HepG2 (cell line): ENCODE measurements at regions not wholly inside any gene's neighbourhood (a gene's known extent, or its start where the extent isn't known, plus 50 kb on each side); places are given as distances from the start of the nearest gene placed in this dataset.

ENCODE experiments used
- CTCF ChIP-seq: sonication (generic); formaldehyde crosslinking; IDR thresholded peaks from 2 replicates; pipeline ENCODE4 v1.5.0; 2020; ENCODE audit warnings: mild to moderate bottlenecking, missing genetic modification reagents, moderate library complexity
- DNMT3B ChIP-seq: conservative IDR thresholded peaks from 2 replicates; pipeline ENCODE4 v1.6.1; 2016; ENCODE audit warnings: missing biosample characterization, control low read depth
- MAZ ChIP-seq, 2 experiments: sonication (generic) in 1 of 2; formaldehyde crosslinking in 1 of 2; IDR thresholded peaks; 2 replicates each; pipeline versions ENCODE4 v1.5.0 to v1.6.1; 2012 to 2020; ENCODE audit warnings: low read depth in 2 of 2, mild to moderate bottlenecking in 2 of 2, borderline replicate concordance in 1 of 2, improper control_type of control experiment in 1 of 2, low read length in 1 of 2, missing genetic modification reagents in 1 of 2, moderate library complexity in 1 of 2
- ZNF17 ChIP-seq: sonication (generic); formaldehyde crosslinking; IDR thresholded peaks from 2 replicates; pipeline ENCODE4 v1.5.0; 2020; ENCODE audit warnings: mild to moderate bottlenecking, missing genetic modification reagents
- ZNF749 ChIP-seq: sonication (generic); formaldehyde crosslinking; IDR thresholded peaks from 2 replicates; pipeline ENCODE4 v1.8.0; 2022; ENCODE audit warnings: mild to moderate bottlenecking, missing genetic modification reagents, moderate library complexity, borderline replicate concordance
- TF ChIP-seq, protein P1 (sequence below), 2 experiments: fragments of 450-650 bp in 1 of 2; sonication (generic) in 1 of 2; formaldehyde crosslinking in 1 of 2; IDR thresholded peaks; 2 replicates each; pipeline versions ENCODE4 v1.6.1 to v1.8.0; 2016 to 2022; ENCODE audit warnings: antibody characterized with exemption in 1 of 2, mild to moderate bottlenecking in 1 of 2, missing genetic modification reagents in 1 of 2

DNA sequence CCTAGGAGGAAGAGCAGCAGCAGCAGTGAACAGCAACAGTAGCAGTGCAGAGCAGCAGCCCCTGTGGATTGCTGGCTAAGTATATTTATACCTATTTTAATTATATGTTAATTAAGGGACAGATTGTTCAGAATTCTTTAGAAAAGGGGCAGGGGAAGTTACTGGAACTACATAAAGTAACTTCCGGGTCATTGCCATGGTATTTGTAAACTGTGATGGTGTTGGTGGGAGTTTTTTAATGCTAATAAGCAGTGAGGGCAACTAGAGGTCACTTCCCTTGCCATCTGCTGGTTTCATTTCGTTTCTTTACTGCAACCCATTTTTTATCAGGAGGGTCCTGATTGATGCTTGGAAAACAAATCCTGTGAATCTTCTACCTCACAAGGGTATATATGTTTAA lies 229.8 kb upstream of the PODXL start:
- no peak for TF ChIP-seq DNMT3B (CRISPR knock-in tag)
- TF ChIP-seq MAZ (IDR thresholded peaks at IDR 0.05; ENCODE audit: borderline replicate concordance, low read depth, low read length) = no peak
- no peak for TF ChIP-seq MAZ (CRISPR knock-in tag; IDR thresholded peaks at IDR 0.05; ENCODE audit: low read depth)
- TF ChIP-seq CTCF (CRISPR knock-in tag) = no peak
- TF ChIP-seq, protein P1, sequence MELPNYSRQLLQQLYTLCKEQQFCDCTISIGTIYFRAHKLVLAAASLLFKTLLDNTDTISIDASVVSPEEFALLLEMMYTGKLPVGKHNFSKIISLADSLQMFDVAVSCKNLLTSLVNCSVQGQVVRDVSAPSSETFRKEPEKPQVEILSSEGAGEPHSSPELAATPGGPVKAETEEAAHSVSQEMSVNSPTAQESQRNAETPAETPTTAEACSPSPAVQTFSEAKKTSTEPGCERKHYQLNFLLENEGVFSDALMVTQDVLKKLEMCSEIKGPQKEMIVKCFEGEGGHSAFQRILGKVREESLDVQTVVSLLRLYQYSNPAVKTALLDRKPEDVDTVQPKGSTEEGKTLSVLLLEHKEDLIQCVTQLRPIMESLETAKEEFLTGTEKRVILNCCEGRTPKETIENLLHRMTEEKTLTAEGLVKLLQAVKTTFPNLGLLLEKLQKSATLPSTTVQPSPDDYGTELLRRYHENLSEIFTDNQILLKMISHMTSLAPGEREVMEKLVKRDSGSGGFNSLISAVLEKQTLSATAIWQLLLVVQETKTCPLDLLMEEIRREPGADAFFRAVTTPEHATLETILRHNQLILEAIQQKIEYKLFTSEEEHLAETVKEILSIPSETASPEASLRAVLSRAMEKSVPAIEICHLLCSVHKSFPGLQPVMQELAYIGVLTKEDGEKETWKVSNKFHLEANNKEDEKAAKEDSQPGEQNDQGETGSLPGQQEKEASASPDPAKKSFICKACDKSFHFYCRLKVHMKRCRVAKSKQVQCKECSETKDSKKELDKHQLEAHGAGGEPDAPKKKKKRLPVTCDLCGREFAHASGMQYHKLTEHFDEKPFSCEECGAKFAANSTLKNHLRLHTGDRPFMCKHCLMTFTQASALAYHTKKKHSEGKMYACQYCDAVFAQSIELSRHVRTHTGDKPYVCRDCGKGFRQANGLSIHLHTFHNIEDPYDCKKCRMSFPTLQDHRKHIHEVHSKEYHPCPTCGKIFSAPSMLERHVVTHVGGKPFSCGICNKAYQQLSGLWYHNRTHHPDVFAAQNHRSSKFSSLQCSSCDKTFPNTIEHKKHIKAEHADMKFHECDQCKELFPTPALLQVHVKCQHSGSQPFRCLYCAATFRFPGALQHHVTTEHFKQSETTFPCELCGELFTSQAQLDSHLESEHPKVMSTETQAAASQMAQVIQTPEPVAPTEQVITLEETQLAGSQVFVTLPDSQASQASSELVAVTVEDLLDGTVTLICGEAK (IDR thresholded peaks at IDR 0.05) = no peak
- TF ChIP-seq, protein P1 (CRISPR knock-in tag; IDR thresholded peaks at IDR 0.05) = no peak
- TF ChIP-seq ZNF749 (CRISPR knock-in tag) = no peak
- no peak for TF ChIP-seq ZNF17 (CRISPR knock-in tag)
